ENCODE measurements at regions not wholly inside any gene's neighbourhood (a gene's known extent, or its start where the extent isn't known, plus 50 kb on each side); places are given as distances from the start of the nearest gene placed in this dataset.

DNA sequence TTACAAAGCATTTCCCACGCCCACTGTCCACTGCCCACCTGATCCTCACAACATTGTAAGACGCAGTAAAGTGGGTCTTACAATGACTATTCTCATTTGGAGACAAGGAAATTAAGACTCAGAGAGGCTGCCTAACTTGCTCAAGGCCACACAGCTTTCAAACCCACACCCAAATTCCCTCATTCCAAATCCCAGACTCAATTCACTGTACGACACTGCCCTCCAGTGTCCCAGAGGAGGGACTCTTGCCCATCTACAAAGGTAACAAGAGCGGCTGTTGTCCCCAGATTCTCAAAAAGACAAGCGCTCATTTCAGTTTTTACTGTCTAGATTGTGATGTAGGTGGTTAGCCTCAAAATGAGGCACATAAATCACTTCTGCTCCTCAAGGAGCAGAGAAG, 184.6 kb downstream of the ACTL7B start:
- no peak overlapping the region for H3K4me3 ChIP-seq (replicated peaks in 1 of 3; ENCODE audit: low read depth in 2 of 3, low read length in 3 of 3)
- Mint-ChIP-seq H3K27ac (no peak overlapping the region), H3K4me3 (no peak overlapping the region), H3K4me1 (peaks cover 11% of the 10 kb centered on the region), H3K36me3 (no peaks in the 10 kb centered on the region), H3K27me3 (ENCODE audit: low read depth in 3 of 3) (peaks cover 0 to 6% (median 2%) of the 10 kb centered on the region in 3 donors), H3K9me3 (no peaks in the 10 kb centered on the region)
- DNase-seq: no peak
- no peaks in the 10 kb centered on the region for H3K36me3 ChIP-seq (replicated peaks in 1 of 2; ENCODE audit: control insufficient read depth in 1 of 2, insufficient read depth in 2 of 2, low read length in 2 of 2)
- H3K27ac ChIP-seq (ENCODE audit: low read depth in 1 of 2, low read length in 2 of 2): no peak overlapping the region
- intact Hi-C loops (cut with micrococcal nuclease): no loop called here
- H3K4me2 ChIP-seq (replicated peaks; ENCODE audit: extremely low read depth, low read length, poor library complexity, severe bottlenecking): no peak overlapping the region
- H3K79me2 ChIP-seq (ENCODE audit: insufficient read depth, low read length): no peaks in the 10 kb centered on the region
- H3K9me3 ChIP-seq (replicated peaks in 1 of 2; ENCODE audit: control insufficient read depth in 1 of 2, insufficient read depth in 1 of 2, low read length in 2 of 2): no peaks in the 10 kb centered on the region
- no CpG with 5 or more reads among the region's 5 CpGs for WGBS (ENCODE audit: insufficient coverage)
- no peaks in the 10 kb centered on the region for H3K27me3 ChIP-seq (ENCODE audit: control insufficient read depth in 2 of 2, insufficient read depth in 2 of 2, low read length in 2 of 2)
- TF ChIP-seq CTCF (IDR thresholded peaks at IDR 0.05): peak; percentile 23
- no peaks in the 10 kb centered on the region for H4K20me1 ChIP-seq (ENCODE audit: insufficient read depth, low read length)
- no peak overlapping the region for H3K9ac ChIP-seq (ENCODE audit: insufficient read depth, low read length, poor library complexity, severe bottlenecking)
- H2AFZ ChIP-seq (ENCODE audit: insufficient read depth, low read depth, low read length, poor library complexity, severe bottlenecking): no peak overlapping the region
- H3K4me1 ChIP-seq (ENCODE audit: control insufficient read depth in 1 of 2, insufficient read depth in 2 of 2, low read length in 2 of 2): peaks cover under 1 to 3% of the 10 kb centered on the region in 2 donors

DNA sequence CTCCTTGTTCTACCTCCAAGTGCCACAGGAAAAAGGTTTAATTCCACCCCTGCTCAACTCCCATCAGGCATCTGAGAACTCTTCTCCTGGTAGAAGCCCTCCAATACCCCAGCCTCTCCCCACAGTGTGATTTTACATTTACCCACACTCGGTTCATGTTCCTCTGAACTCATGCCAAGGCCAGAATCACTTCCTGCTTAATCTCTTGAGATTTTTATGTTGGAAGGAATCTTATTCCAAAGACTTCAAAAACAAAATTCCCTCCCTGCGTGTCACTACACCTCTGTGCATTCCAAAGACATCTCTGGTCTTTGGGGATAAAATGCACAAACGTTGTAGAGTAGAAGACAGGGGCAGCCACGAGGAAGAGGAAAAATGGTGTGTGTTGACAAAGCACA, 186.8 kb downstream of the ACTL7B start:
- Histone ChIP-seq H2AFZ (ENCODE audit: insufficient read depth, low read depth, low read length, poor library complexity, severe bottlenecking) (no peak overlapping the region), H3K4me3 (replicated peaks in 1 of 3; ENCODE audit: low read depth in 2 of 3, low read length in 3 of 3) (no peak overlapping the region), H3K36me3 (replicated peaks in 1 of 2; ENCODE audit: control insufficient read depth in 1 of 2, insufficient read depth in 2 of 2, low read length in 2 of 2) (no peaks in the 10 kb centered on the region), H3K79me2 (ENCODE audit: insufficient read depth, low read length) (no peaks in the 10 kb centered on the region), H3K4me2 (replicated peaks; ENCODE audit: extremely low read depth, low read length, poor library complexity, severe bottlenecking) (no peak overlapping the region), H4K20me1 (ENCODE audit: insufficient read depth, low read length) (no peaks in the 10 kb centered on the region), H3K9ac (ENCODE audit: insufficient read depth, low read length, poor library complexity, severe bottlenecking) (no peak overlapping the region), H3K27me3 (ENCODE audit: control insufficient read depth in 2 of 2, insufficient read depth in 2 of 2, low read length in 2 of 2) (no peaks in the 10 kb centered on the region), H3K9me3 (replicated peaks in 1 of 2; ENCODE audit: control insufficient read depth in 1 of 2, insufficient read depth in 1 of 2, low read length in 2 of 2) (no peaks in the 10 kb centered on the region), H3K4me1 (ENCODE audit: control insufficient read depth in 1 of 2, insufficient read depth in 2 of 2, low read length in 2 of 2) (peaks cover 4 to 12% of the 10 kb centered on the region in 2 donors), H3K27ac (ENCODE audit: low read depth in 1 of 2, low read length in 2 of 2) (no peak overlapping the region)
- H3K27me3 Mint-ChIP-seq (ENCODE audit: low read depth in 3 of 3): peaks cover 0 to 6% (median 2%) of the 10 kb centered on the region in 3 donors
- no peak overlapping the region for H3K27ac Mint-ChIP-seq
- WGBS (ENCODE audit: insufficient coverage): no CpG with 5 or more reads among the region's 4 CpGs
- H3K36me3 Mint-ChIP-seq: no peaks in the 10 kb centered on the region
- no peaks in the 10 kb centered on the region for H3K9me3 Mint-ChIP-seq
- no peak for TF ChIP-seq CTCF (IDR thresholded peaks at IDR 0.05)
- H3K4me1 Mint-ChIP-seq: peaks cover 20% of the 10 kb centered on the region
- H3K4me3 Mint-ChIP-seq: no peak overlapping the region
- DNase-seq: no peak
- intact Hi-C loops (cut with micrococcal nuclease): no loop called here

Measured in CD14-positive monocyte (primary cell).